ENCODE measurements at regions not wholly inside any gene's neighbourhood (a gene's known extent, or its start where the extent isn't known, plus 50 kb on each side); places are given as distances from the start of the nearest gene placed in this dataset.

DNA sequence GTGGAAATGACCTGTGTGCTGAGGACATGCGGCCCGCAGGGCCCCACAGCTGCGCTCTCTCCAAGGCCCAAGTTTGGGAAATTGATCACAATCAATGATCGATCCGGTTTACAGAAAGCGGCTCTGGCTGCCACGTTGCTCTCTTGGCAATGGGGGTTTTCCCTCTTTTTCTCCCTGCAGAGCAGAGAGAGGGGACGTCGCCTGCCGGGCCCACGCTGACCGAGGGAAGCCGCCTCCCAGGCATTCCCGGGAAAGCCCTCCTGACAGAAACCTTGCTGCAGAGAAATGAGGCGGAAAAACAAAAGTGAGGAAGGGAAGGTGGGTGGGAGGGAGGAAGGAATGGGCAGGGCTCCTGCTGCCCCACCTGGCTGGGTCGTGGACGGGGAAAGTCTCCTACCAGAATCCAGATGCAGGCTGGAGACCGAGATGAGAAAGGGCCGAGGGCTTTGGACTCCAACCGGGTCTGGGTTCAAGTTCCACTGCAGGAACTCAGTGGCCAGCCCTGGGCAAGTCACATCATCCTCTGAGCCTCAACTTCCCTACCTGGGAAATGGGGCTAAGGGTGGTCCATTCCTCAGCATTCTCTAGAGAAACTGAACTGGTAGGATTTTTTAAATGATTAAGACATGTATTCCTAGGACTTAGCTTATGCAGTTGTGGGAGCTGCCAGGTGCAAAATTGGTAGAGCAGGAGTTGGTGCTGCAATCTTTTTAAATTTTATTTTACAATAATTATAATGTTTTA, 75.5 kb downstream of the PHETA1 start:
- no peaks in the 10 kb centered on the region for H3K36me3 ChIP-seq (ENCODE audit: control insufficient read depth, insufficient read depth, low read length)
- H3K27ac ChIP-seq (ENCODE audit: low read length), result no peak overlapping the region
- no peak overlapping the region for H3K4me3 ChIP-seq (ENCODE audit: low read length)
- no CpG with 5 or more reads among the region's 20 CpGs for WGBS (ENCODE audit: insufficient coverage, low lambda C conversion rate)
- DNase-seq, result no peak
- H3K9me3 ChIP-seq (ENCODE audit: control insufficient read depth, low read depth, low read length), result no peaks in the 10 kb centered on the region
- no peaks in the 10 kb centered on the region for H3K27me3 ChIP-seq (ENCODE audit: control insufficient read depth, insufficient read depth, low read length)
- H3K4me1 ChIP-seq (ENCODE audit: control insufficient read depth, insufficient read depth, low read length), result no peaks in the 10 kb centered on the region

GRCh38 chr12:111291357-111291756, 77.5 kb downstream of the PHETA1 start:
- WGBS (ENCODE audit: insufficient coverage, low lambda C conversion rate), result no CpG with 5 or more reads among the region's 12 CpGs
- Histone ChIP-seq H3K9me3 (ENCODE audit: control insufficient read depth, low read depth, low read length) (no peaks in the 10 kb centered on the region), H3K36me3 (ENCODE audit: control insufficient read depth, insufficient read depth, low read length) (no peaks in the 10 kb centered on the region), H3K27ac (ENCODE audit: low read length) (no peak overlapping the region), H3K4me1 (ENCODE audit: control insufficient read depth, insufficient read depth, low read length) (no peaks in the 10 kb centered on the region), H3K4me3 (ENCODE audit: low read length) (no peak overlapping the region), H3K27me3 (ENCODE audit: control insufficient read depth, insufficient read depth, low read length) (no peaks in the 10 kb centered on the region)
- DNase-seq, result no peak

DNA sequence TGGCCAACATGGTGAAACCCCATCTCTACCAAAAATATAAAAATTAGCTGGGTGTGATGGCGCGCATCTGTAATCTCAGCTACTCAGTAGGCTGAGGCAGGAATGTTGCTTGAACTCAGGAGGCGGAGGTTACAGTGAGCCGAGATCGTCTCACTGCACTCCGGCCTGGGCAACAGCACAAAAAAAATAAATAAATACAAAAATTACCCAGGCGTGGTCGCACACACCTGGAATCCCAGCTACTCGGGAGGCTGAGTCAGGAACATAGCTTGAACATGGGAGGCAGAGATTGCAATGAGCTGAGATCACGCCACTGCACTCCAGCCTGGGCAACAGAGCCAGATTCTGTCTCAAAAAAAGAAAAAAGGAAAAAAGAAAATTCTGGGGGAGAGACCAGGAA, 80.1 kb downstream of the PHETA1 start:
- Histone ChIP-seq H3K27me3 (ENCODE audit: control insufficient read depth, insufficient read depth, low read length) (no peaks in the 10 kb centered on the region), H3K27ac (ENCODE audit: low read length) (no peak overlapping the region), H3K36me3 (ENCODE audit: control insufficient read depth, insufficient read depth, low read length) (no peaks in the 10 kb centered on the region), H3K4me1 (ENCODE audit: control insufficient read depth, insufficient read depth, low read length) (no peaks in the 10 kb centered on the region), H3K4me3 (ENCODE audit: low read length) (no peak overlapping the region), H3K9me3 (ENCODE audit: control insufficient read depth, low read depth, low read length) (no peaks in the 10 kb centered on the region)
- 80% methylated on average over 1 of the region's 10 CpGs for WGBS (ENCODE audit: insufficient coverage, low lambda C conversion rate)
- DNase-seq, result no peak

- no peak for DNase-seq
- Histone ChIP-seq H3K9me3 (ENCODE audit: control insufficient read depth, low read depth, low read length) (no peaks in the 10 kb centered on the region), H3K4me3 (ENCODE audit: low read length) (no peak overlapping the region), H3K27ac (ENCODE audit: low read length) (no peak overlapping the region), H3K27me3 (ENCODE audit: control insufficient read depth, insufficient read depth, low read length) (no peaks in the 10 kb centered on the region), H3K4me1 (ENCODE audit: control insufficient read depth, insufficient read depth, low read length) (no peaks in the 10 kb centered on the region), H3K36me3 (ENCODE audit: control insufficient read depth, insufficient read depth, low read length) (no peaks in the 10 kb centered on the region)
- 90% methylated on average over 2 of the region's 34 CpGs for WGBS (ENCODE audit: insufficient coverage, low lambda C conversion rate)
Observed at GRCh38 chr12:111287125-111287900, 81.6 kb downstream of the PHETA1 start.

GRCh38 chr12:111285200-111285599, 83.7 kb downstream of the PHETA1 start:
- Histone ChIP-seq H3K4me1 (ENCODE audit: control insufficient read depth, insufficient read depth, low read length) (no peaks in the 10 kb centered on the region), H3K9me3 (ENCODE audit: control insufficient read depth, low read depth, low read length) (no peaks in the 10 kb centered on the region), H3K27ac (ENCODE audit: low read length) (no peak overlapping the region), H3K36me3 (ENCODE audit: control insufficient read depth, insufficient read depth, low read length) (no peaks in the 10 kb centered on the region), H3K27me3 (ENCODE audit: control insufficient read depth, insufficient read depth, low read length) (no peaks in the 10 kb centered on the region), H3K4me3 (ENCODE audit: low read length) (no peak overlapping the region)
- WGBS (ENCODE audit: insufficient coverage, low lambda C conversion rate), result no CpG with 5 or more reads among the region's 5 CpGs
- DNase-seq, result no peak

GRCh38 chr12:111284709-111285108, 84.2 kb downstream of the PHETA1 start:
- H3K4me3 ChIP-seq (ENCODE audit: low read length), result no peak overlapping the region
- no peak for DNase-seq
- no peaks in the 10 kb centered on the region for H3K36me3 ChIP-seq (ENCODE audit: control insufficient read depth, insufficient read depth, low read length)
- no peak overlapping the region for H3K27ac ChIP-seq (ENCODE audit: low read length)
- no peaks in the 10 kb centered on the region for H3K9me3 ChIP-seq (ENCODE audit: control insufficient read depth, low read depth, low read length)
- no CpG with 5 or more reads among the region's 11 CpGs for WGBS (ENCODE audit: insufficient coverage, low lambda C conversion rate)
- no peaks in the 10 kb centered on the region for H3K4me1 ChIP-seq (ENCODE audit: control insufficient read depth, insufficient read depth, low read length)
- no peaks in the 10 kb centered on the region for H3K27me3 ChIP-seq (ENCODE audit: control insufficient read depth, insufficient read depth, low read length)

- no peaks in the 10 kb centered on the region for H3K27me3 ChIP-seq (ENCODE audit: control insufficient read depth, insufficient read depth, low read length)
- H3K4me1 ChIP-seq (ENCODE audit: control insufficient read depth, insufficient read depth, low read length), result no peaks in the 10 kb centered on the region
- no peaks in the 10 kb centered on the region for H3K9me3 ChIP-seq (ENCODE audit: control insufficient read depth, low read depth, low read length)
- H3K4me3 ChIP-seq (ENCODE audit: low read length), result no peak overlapping the region
- no CpG with 5 or more reads among the region's 5 CpGs for WGBS (ENCODE audit: insufficient coverage, low lambda C conversion rate)
- no peak for DNase-seq
- no peaks in the 10 kb centered on the region for H3K36me3 ChIP-seq (ENCODE audit: control insufficient read depth, insufficient read depth, low read length)
- no peak overlapping the region for H3K27ac ChIP-seq (ENCODE audit: low read length)
Observed at GRCh38 chr12:111283966-111284365, 84.9 kb downstream of the PHETA1 start.

DNA sequence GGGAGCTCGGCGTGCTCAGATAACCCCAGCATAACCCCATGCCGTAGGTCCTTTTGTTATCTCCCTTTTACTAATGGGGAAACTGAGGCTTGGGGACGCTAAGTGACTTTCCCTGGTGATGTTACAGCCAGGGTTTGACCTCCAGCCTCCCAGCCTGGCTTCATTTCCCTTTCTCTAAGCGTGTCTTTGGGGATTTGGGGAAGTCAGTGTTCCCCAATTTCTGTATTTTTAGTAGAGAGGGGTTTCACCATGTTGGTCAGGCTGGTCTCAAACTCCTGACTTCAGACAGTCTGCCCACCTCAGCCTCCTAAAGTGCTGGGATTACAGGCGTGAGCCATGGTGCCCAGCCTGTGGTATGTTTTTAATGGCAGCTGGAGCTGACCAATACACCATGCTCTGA, 85.4 kb downstream of the PHETA1 start:
- no peaks in the 10 kb centered on the region for H3K27me3 ChIP-seq (ENCODE audit: control insufficient read depth, insufficient read depth, low read length)
- WGBS (ENCODE audit: insufficient coverage, low lambda C conversion rate), result no CpG with 5 or more reads among the region's 6 CpGs
- H3K27ac ChIP-seq (ENCODE audit: low read length), result no peak overlapping the region
- H3K4me1 ChIP-seq (ENCODE audit: control insufficient read depth, insufficient read depth, low read length), result no peaks in the 10 kb centered on the region
- no peaks in the 10 kb centered on the region for H3K36me3 ChIP-seq (ENCODE audit: control insufficient read depth, insufficient read depth, low read length)
- H3K9me3 ChIP-seq (ENCODE audit: control insufficient read depth, low read depth, low read length), result no peaks in the 10 kb centered on the region
- no peak for DNase-seq
- H3K4me3 ChIP-seq (ENCODE audit: low read length), result no peak overlapping the region

DNA sequence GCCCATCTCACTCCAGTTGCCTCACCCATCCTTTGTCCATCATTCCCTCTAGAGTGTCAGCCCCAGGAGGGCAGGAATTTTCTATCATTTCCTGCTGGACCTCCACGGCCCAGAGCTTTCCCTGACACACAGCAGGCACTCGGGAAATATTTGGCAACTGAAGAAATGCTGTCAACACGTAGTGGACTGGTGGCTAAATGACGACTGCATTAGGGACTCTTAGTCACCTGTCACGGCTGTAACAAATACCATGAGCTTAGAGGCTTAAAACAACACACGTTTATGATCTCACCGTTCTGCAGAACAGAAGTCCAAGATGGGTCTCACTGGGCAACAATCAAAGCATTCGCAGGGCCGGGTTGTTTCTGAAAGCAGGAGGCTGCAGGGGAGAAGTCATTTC, 91.3 kb downstream of the PHETA1 start:
- Histone ChIP-seq H3K27me3 (ENCODE audit: control insufficient read depth, insufficient read depth, low read length) (no peaks in the 10 kb centered on the region), H3K36me3 (ENCODE audit: control insufficient read depth, insufficient read depth, low read length) (no peaks in the 10 kb centered on the region), H3K4me3 (ENCODE audit: low read length) (no peak overlapping the region), H3K27ac (ENCODE audit: low read length) (no peak overlapping the region), H3K9me3 (ENCODE audit: control insufficient read depth, low read depth, low read length) (no peaks in the 10 kb centered on the region), H3K4me1 (ENCODE audit: control insufficient read depth, insufficient read depth, low read length) (no peaks in the 10 kb centered on the region)
- no peak for DNase-seq
- WGBS (ENCODE audit: insufficient coverage, low lambda C conversion rate), result no CpG with 5 or more reads among the region's 9 CpGs

GRCh38 chr12:111276146-111276545, 92.7 kb downstream of the PHETA1 start:
- no peaks in the 10 kb centered on the region for H3K36me3 ChIP-seq (ENCODE audit: control insufficient read depth, insufficient read depth, low read length)
- no peaks in the 10 kb centered on the region for H3K27me3 ChIP-seq (ENCODE audit: control insufficient read depth, insufficient read depth, low read length)

More at GRCh38 chr12:111276146-111276545, 92.7 kb downstream of the PHETA1 start:
- Histone ChIP-seq H3K4me3 (ENCODE audit: low read length) (no peak overlapping the region), H3K4me1 (ENCODE audit: control insufficient read depth, insufficient read depth, low read length) (no peaks in the 10 kb centered on the region), H3K9me3 (ENCODE audit: control insufficient read depth, low read depth, low read length) (no peaks in the 10 kb centered on the region), H3K27ac (ENCODE audit: low read length) (no peak overlapping the region)
- no CpG with 5 or more reads among the region's 5 CpGs for WGBS (ENCODE audit: insufficient coverage, low lambda C conversion rate)
- DNase-seq, result no peak

Measured in large intestine (tissue), 3 donors.